ENCODE measurements at regions not wholly inside any gene's neighbourhood (a gene's known extent, or its start where the extent isn't known, plus 50 kb on each side); places are given as distances from the start of the nearest gene placed in this dataset.

GRCh38 chr4:181249031-181249430 is 994.2 kb upstream of the TENM3 start:
- TF ChIP-seq CTCF (IDR thresholded peaks at IDR 0.05; ENCODE audit: insufficient read depth, low read depth, low read length): no peak
- no peak for TF ChIP-seq EZH2 (IDR thresholded peaks at IDR 0.05; ENCODE audit: insufficient read depth, low read length)
